Neural crest cell (in vitro differentiated cells): ENCODE measurements at regions not wholly inside any gene's neighbourhood (a gene's known extent, or its start where the extent isn't known, plus 50 kb on each side); places are given as distances from the start of the nearest gene placed in this dataset.

Experiments used
- DNase-seq: peaks from one replicate; pipeline ENCODE4 v3.0.0; 2021; ENCODE audit warnings: low read depth, mixed read lengths, low spot score
- H3K27ac Mint-ChIP-seq: one replicate; pipeline ENCODE4 v1.8.0; 2021; ENCODE audit warnings: mild to moderate bottlenecking, mixed read lengths; ENCODE audit not compliant: unreplicated experiment
- H3K27me3 Mint-ChIP-seq: 2 replicates; pipeline ENCODE4 v1.8.0; 2021; ENCODE audit warnings: low read depth, mild to moderate bottlenecking, mixed read lengths
- H3K36me3 Mint-ChIP-seq: 2 replicates; pipeline ENCODE4 v1.8.0; 2021; ENCODE audit warnings: low read depth, mild to moderate bottlenecking, mixed read lengths
- H3K4me1 Mint-ChIP-seq: 2 replicates; pipeline ENCODE4 v1.8.0; 2021; ENCODE audit warnings: mixed read lengths
- H3K4me3 Mint-ChIP-seq: one replicate; pipeline ENCODE4 v1.8.0; 2021; ENCODE audit warnings: mild to moderate bottlenecking, mixed read lengths
- H3K9me3 Mint-ChIP-seq: 2 replicates; pipeline ENCODE4 v1.8.0; 2021; ENCODE audit warnings: mixed read lengths
- CTCF ChIP-seq: fragments of 200-600 bp; sonication (generic); conservative IDR thresholded peaks from 2 replicates; pipeline ENCODE4 v1.5.0; 2021; ENCODE audit warnings: antibody characterized with exemption, mild to moderate bottlenecking

GRCh38 chr12:125295550-125295949 is 230.3 kb downstream of the AACS start:
- no peaks in the 10 kb centered on the region for H3K27me3 Mint-ChIP-seq
- H3K4me3 Mint-ChIP-seq: no peak overlapping the region
- H3K4me1 Mint-ChIP-seq: no peaks in the 10 kb centered on the region
- no peaks in the 10 kb centered on the region for H3K36me3 Mint-ChIP-seq
- no peak for TF ChIP-seq CTCF
- no peak for DNase-seq
- peaks cover 2% of the 10 kb centered on the region for H3K9me3 Mint-ChIP-seq
- H3K27ac Mint-ChIP-seq: no peak overlapping the region

GRCh38 chr12:125296701-125297100 is 231.5 kb downstream of the AACS start:
- no peaks in the 10 kb centered on the region for H3K27me3 Mint-ChIP-seq
- TF ChIP-seq CTCF: no peak
- H3K9me3 Mint-ChIP-seq: peaks cover 2% of the 10 kb centered on the region
- no peak overlapping the region for H3K27ac Mint-ChIP-seq
- DNase-seq: no peak
- H3K4me1 Mint-ChIP-seq: no peaks in the 10 kb centered on the region
- H3K4me3 Mint-ChIP-seq: no peak overlapping the region
- H3K36me3 Mint-ChIP-seq: no peaks in the 10 kb centered on the region

- Mint-ChIP-seq H3K4me1 (no peaks in the 10 kb centered on the region), H3K27ac (no peak overlapping the region), H3K36me3 (no peaks in the 10 kb centered on the region), H3K4me3 (no peak overlapping the region), H3K27me3 (no peaks in the 10 kb centered on the region), H3K9me3 (peaks cover 3% of the 10 kb centered on the region)
- DNase-seq: no peak
- TF ChIP-seq CTCF: no peak
Measured at GRCh38 chr12:125299840-125300239, 234.6 kb downstream of the AACS start.

GRCh38 chr12:125300249-125300648 is 235.0 kb downstream of the AACS start:
- Mint-ChIP-seq H3K4me3 (no peak overlapping the region), H3K4me1 (no peaks in the 10 kb centered on the region), H3K9me3 (peaks cover 3% of the 10 kb centered on the region), H3K27me3 (no peaks in the 10 kb centered on the region), H3K36me3 (no peaks in the 10 kb centered on the region), H3K27ac (no peak overlapping the region)
- no peak for TF ChIP-seq CTCF
- DNase-seq: no peak

GRCh38 chr12:125303337-125303736 is 238.1 kb downstream of the AACS start:
- Mint-ChIP-seq H3K27me3 (peaks cover 4% of the 10 kb centered on the region), H3K36me3 (no peaks in the 10 kb centered on the region)

More at GRCh38 chr12:125303337-125303736, 238.1 kb downstream of the AACS start:
- DNase-seq: no peak
- TF ChIP-seq CTCF: no peak
- Mint-ChIP-seq H3K9me3 (peaks cover 3% of the 10 kb centered on the region), H3K4me1 (no peaks in the 10 kb centered on the region), H3K27ac (no peak overlapping the region), H3K4me3 (no peak overlapping the region)
